ENCODE measurements at regions not wholly inside any gene's neighbourhood (a gene's known extent, or its start where the extent isn't known, plus 50 kb on each side); places are given as distances from the start of the nearest gene placed in this dataset.
"Not testable (repeated sequence)": the region's sequence is repeated elsewhere in the genome, so short reads cannot be mapped to it uniquely, and the experiment has no call there.

DNA sequence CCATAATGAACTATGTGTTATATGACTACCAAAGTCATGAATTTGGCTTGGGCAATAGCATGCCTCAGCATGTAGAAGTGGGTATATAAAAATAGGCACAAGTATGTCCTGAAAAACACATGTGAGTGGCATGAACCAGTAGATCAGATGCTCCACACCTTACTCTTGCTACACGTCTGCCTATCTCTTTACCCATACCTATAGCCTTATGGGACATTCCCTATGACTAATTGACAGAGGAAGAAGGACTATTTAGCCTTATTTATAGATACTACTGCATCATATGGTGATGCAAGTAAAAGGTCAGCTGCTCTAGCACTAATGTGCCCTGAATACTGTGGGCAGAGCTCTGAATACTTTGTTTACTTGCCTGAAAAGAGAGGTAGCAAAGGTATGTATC, 81.0 kb upstream of the ZPLD1 start:
- no peak for DNase-seq

DNA sequence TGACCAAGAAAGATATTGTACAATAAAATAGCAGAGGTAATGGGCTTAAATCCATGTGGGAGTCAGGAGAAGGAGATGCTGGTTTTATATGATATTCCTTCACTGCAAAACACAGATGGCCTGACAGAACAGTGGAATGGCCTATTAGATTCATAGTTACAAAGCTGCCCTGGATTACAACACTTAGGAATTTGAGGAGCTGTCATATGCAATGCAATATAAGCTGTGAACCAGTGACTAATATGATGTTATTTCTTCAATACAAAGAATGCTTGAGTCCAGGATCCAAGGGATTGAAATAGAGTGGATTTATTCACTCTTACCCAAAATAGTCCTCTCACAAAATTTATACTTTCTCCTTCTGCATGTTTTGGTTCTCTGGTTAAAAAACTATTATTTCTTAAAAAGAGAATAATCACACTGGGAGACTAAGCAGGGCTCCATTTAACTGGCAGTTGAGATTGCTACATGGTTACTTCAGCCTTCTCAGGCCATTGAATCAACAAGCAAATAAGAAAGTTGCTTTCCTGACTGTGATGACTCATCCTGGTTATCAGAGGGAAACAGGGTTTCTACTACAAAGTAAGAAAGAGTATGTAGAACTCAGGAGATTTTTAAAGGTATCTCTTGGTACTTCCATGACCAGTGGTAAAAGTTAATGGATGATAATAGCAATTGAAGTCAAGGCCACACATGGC, 79.8 kb upstream of the ZPLD1 start:
- DNase-seq = no peak

DNA sequence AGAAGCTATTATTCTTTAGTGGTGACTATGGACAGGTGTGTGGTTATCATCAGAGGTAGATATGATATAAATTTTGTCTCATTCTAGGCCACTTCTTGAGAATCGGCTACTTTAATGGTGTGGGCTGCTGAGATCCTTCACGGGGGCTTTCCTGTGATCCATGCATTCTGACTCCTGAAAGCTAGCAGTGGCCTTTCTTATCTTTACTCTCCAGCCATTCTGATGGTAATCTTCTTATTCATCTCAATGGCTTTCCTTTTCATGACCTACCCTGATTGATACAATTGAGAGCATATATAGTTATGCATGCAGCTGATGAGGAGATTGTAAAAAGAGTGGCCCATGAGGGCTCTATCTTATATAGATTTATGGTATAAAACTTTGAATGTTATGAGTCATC, 78.3 kb upstream of the ZPLD1 start:
- no peak for DNase-seq

DNA sequence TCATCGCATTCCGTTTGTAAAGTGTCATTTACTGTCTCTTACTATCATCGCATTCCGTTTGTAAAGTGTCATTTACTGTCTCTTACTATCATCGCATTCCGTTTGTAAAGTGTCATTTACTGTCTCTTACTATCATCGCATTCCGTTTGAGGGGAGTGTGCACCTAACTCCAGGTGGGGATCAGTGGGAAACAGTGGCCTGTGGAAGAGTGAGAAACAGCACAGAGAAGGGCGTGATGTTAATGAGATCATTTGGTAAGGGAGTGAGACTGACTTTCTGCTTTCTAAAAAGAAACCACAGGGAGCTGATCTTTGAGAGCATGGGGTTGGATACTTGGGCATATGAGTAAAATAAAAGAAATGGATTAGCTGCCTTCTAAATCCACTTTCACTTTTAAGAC, 77.5 kb upstream of the ZPLD1 start:
- not testable (repeated sequence) for DNase-seq

DNA sequence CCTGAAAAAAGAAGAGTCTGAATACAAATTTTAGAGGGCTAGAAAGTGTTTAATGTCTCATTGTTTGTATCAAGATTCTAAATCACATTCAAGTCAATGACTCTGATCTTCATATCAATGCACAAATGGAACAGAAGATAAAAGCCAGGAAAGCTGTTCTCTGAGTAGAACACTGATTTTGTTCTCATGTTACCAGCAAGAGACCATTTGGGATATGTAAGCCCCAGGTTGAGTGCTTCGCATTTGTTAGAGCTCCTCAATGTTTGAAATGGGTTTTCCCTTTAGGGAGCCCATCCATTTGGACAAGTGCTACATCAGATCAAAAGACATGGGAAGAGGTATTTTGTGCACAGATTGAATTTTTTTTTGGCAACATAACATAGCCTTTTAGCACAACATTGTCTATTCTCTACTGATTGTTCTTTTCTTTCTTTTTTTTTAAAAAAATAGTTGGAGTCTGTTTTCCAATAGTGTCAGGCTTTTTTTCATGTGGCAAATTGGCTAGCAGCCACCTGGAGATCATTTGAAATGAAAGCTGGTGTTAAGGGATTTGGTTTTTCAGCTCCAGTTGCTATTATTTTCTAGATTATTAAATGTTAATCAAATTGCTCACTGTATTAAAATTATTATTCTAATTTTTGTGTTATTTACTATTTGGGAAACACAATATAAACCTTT, 74.5 kb upstream of the ZPLD1 start:
- no peak for DNase-seq

DNA sequence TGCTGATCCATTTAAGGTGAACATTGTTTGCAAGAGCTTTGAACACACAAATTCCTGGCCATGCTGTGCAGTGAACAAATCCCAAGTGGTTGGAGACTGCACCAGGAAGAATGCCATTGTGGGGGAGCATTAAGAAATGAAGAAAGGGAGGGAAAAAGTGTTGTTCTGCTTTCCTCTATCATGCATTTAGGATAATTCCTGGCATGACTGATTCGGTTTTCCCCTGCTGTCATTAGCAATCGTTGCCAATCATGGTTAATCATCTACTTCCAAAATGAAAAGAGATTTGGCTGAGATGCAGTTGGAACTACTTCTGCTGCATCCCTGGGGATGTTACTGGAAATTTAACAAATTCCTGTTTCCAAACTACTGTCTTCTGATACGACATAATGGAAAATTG, 73.7 kb upstream of the ZPLD1 start:
- DNase-seq = no peak

DNA sequence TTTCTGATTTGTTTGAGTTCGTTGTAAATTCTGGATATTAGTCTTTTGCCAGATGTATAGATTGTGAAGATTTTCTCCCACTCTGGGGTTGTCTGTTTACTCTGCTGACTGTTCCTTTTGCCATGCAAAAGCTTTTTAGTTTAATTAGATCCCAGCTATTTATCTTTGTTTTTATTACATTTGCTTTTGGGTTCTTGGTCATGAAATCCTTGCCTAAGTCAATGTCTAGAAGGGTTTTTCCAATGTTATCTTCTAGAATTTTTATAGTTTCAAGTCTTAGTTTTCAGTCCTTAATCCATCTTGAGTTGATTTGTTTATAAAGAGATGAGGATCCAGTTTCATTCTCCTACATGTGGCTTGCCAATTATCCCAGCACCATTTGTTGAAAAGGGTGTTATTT, 68.7 kb upstream of the ZPLD1 start:
- DNase-seq = not testable (repeated sequence)

DNA sequence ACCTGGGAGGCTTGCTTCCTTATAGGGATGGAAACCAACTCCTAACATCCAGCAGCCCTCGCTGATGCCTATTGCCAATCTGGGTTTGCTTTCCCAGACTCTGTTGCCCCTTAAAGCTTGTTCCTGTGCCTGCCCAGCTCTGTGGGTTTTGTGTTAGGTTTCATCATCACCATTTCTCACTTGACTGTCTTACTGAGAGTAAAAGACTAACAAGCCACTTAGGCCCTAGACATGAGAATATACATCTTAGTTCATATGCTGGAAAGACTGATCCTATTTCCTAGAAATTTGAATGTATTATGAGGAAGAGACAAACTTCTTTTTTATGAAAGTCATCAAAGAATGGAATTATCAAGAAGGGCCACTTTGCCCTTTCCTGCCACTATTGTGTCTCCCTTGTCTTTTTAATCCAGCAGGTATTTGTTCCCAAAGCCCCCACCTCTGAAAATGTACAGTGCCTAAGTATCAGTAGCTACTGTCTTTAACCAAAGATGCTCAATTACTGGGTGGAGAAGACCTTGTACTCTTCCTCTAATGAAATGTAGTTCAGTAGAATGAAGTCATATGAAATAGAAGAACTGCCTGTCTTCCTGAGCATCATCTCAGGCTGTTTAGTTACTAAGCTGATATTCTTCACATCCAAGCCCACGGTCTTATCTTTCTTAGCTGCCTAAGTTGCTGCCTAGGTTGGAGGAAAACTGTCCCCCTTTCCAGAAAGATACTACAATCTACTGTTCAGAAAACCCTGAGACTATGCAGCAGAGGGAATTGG, 59.8 kb upstream of the ZPLD1 start:
- DNase-seq = no peak

DNA sequence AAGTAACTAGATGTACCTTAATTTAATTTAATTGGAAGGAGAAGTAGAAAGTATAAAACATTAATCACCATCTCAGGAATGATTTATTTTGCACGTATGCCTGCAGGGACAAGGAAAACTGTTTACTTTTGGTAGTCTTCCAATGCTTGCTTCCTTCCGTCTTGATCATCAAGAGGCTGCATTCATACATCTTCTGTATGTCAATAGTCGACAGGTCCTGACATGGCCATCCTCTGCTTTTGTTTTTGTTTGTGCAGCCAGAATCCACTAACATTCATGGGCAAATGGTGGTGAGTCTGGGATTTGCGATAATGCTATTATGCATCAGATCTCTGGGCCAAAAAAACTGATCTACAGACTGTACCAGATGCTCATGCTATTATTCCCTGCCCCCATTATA, 56.6 kb upstream of the ZPLD1 start:
- DNase-seq = no peak

DNA sequence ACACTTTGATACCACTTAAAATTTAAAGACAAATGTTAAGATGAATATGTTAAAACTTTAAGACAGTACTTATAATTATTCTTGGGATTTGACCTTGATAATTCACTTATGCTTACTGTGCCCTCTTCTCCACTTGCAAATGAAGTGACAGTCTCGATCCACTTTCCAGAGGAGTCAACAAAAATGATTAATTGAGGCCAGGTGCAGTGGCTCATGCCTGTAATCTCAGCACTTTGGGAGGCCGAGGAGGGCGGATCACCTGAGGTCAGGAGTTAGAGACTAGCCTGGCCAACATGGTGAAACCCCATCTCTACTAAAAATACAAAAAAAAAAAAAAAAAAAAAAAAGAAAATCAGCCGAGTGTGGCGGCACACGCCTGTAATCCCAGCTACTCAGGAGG, 52.6 kb upstream of the ZPLD1 start:
- not testable (repeated sequence) for DNase-seq
